GM19328 (cell line): ENCODE measurements at regions not wholly inside any gene's neighbourhood (a gene's known extent, or its start where the extent isn't known, plus 50 kb on each side); places are given as distances from the start of the nearest gene placed in this dataset.
A peak's percentile ranks its signal among the peaks of the same experiment; 100 is the strongest.
"Not testable (repeated sequence)": the region's sequence is repeated elsewhere in the genome, so short reads cannot be mapped to it uniquely, and the experiment has no call there.

Experiments
- ATAC-seq: cut with Tn5 transposase; IDR thresholded peaks from one replicate; pipeline ENCODE4 v1.9.1; 2021; ENCODE audit warnings: mild to moderate bottlenecking, moderate library complexity; ENCODE audit not compliant: unreplicated experiment

DNA sequence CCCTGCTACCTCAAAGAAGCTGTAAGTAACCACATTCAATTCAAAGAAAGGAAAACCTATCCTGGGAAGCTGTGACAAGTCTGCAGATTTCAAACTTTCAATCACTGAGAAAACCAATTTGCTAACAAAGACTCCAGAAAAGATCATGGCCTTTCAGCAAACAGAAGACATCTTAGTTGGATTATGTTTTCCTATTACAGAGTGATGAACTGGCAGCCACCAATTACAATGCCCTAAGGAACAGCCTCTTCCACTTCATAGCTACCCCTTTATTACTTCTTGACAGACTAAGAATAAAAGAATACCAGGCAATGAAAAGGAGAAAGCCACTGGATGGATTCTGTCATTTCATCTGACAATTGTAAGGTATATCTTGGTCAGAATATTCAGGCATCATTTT is 128.2 kb upstream of the RASEF start:
- no peak for ATAC-seq

DNA sequence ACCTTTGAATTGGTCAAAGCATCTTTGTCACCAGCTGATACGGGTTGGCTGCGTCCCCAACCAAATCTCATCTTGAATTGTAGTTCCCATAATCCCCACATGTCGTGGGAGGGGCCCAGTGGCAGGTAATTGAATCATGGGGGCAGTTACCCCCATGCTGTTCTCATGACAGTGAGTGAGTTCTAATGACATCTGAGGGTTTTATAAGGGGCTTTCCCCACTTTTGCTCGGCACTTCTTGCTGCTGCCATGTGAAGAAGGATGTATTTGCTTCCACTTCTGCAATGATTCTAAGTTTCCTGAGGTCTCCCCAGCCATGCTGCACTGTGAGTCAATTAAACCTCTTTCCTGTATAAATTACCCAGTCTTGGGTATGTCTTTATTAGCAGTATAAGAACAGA is 126.1 kb upstream of the RASEF start:
- ATAC-seq, result not testable (repeated sequence)

DNA sequence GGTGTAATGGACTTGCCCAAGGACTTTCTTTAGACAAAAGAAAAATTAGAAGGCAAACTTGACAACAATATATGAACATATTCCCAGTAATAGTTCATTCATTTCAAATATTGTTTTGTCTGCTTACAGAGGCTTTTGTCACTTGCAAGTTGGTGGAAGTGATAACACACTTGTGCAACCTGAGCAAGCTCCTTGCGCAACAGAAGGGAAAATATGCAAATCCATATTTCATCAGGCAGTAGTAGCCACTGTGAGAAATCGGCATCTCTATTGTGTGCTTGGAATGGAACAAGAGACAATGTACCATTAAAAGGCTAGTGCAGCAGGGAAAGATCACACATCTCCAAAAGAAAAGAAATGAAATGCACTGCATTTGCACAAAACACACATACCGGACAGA is 125.3 kb upstream of the RASEF start:
- ATAC-seq, result no peak

DNA sequence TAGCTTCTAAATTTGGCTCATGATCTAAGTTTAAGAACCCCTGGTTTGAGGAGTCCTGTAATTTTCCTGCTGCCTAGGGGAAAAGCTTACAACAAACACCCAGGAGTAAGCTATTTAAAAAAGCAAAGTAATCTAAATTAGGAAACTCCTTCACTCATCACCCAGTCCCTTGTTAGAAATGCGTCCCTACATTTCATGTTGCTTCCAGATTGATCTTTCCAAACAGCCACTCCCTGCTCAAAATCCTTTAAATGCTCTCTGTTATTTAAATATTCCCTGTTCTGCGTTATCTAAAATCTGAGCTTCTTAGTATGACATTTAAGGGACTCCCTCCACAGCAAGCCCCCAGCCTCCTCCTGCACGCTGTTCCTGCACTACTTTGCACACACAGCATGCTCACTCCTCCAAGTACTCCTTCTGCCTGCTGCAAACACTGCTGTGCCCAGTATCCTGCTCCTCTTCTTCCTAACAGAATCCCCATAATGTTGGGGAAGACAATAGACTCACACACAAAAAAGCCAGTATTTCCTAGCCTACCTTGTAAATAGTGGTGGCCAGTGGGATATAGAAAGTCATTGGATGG is 123.3 kb upstream of the RASEF start:
- ATAC-seq, result no peak

DNA sequence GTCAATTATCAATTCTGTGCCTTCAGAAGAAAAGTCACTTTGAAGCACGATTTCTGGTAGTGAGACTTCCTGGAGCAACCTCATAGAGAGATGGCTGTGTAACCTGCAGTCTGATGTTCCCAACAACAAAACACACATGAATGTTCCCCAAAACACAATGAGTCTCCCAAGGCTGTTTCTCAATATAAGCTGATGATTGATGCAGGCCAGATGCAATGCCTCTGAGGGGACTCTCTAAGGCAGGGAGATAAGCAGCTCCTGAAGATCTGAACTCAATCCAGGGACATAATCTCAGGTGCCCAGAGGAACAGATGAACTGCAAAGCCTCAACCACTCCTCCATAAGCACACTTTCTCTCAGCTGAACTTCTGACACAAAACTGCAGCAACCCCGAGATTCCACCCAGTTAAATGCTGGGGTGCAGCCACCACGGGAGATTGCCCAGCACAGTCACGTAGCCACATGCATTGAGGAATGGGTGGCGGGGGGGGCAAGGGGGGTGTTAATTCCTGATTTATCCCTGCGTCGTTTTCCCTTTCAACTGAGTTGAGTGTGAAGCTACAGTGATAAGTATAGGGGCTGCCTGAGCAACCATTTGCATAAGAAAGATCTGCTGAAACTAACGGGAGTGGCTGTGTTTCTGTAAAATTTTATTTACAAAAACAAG is 122.7 kb upstream of the RASEF start:
- no peak for ATAC-seq

- ATAC-seq, result no peak
Observed at GRCh38 chr9:83183621-83184020, 120.7 kb upstream of the RASEF start.

DNA sequence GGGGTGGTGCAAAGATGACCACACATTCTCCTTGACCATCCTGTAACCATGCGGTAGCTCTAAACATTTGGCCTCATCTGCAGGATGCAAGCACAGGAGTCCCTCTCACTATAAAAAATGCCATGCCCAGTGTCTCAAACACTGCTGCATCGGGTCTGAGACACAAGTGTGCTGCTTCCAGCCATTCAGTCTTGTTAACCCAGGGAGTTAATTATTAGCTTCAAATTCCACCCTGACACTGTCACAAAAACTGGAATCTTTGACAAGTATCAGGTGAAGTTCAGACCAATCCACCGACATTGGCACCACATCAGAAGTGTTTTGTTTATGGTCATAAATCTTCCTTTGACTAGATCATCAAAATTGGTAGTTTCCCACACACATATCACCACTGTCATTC is 119.1 kb upstream of the RASEF start:
- no peak for ATAC-seq

DNA sequence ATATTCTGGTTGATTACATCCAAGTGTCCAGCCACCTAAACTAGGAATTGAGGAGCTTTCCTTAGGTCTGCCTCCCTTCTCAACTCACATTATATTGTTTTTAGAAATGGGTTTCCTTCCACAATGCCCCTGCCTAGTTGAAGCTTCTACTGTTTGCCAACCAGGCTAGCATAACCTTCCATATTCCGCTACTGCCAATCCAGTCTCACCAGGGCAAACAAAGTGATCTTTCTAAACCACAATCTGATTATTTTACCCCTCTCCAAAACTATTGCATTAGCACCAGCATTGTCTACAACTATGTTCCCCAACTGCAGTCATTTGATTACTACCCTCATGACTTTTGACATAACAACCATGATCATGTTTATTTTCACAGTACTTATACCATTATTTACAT is 115.8 kb upstream of the RASEF start:
- no peak for ATAC-seq

DNA sequence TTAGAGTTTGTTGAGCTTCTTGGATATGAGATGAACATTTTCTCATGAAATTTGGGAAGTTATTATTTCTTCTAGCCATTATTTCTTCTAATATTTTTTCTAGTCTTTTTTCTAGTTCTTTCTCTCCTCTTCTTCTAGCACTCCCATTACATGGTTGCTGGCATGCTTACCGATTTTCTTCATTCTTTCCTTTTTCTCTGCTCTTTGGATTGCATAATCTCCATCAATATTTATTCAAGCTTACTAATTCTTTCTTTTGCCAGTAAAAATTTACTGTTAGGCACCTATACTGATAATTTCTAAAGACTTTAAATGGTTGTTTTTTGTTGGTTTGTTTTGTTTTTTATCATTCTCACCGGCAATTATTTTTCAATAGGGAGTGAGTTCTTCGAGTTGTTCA is 114.8 kb upstream of the RASEF start:
- ATAC-seq, result no peak

DNA sequence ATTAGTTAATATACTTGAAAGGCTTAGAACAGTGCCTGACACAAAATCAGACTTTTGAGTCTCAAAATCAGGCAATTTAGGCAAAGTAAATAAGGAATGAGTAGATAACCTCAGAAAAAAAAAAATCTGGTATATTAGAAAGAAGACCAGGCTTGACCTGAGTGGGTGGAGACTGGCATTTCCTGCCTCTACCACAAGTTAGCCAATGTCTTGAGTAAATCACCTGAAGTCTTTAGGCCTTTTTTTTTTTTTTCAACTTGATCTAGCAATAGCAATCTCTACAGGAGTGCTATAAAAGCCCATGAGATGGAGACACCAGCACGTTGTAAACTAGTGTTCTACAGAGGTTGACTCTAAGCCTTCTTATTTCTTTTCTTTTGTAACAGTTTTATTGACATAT is 104.2 kb upstream of the RASEF start:
- no peak for ATAC-seq

GRCh38 chr9:83166372-83166771 is 103.4 kb upstream of the RASEF start:
- no peak for ATAC-seq

DNA sequence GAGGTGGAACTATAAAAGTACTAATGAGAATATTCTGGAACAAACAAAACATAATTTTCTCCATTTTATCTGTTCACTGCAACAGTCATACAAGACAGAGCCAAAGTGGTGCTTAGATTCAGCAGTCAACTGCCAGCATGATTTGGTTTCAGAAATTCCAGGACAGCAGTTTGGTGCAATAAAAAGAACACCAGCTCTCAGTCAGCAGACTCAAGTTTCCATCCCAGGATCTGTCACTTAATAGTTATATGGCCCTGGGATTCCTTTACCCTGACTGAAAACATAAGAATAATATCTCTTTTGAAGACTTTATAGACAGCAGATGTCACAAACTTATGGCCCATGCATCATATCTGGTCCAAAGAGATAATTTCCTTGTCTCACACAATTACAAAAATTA is 92.8 kb upstream of the RASEF start:
- ATAC-seq, result no peak

GRCh38 chr9:83154821-83155220 is 91.9 kb upstream of the RASEF start:
- no peak for ATAC-seq

- ATAC-seq, result peak; percentile 96
Observed at GRCh38 chr9:83154087-83154736, 91.3 kb upstream of the RASEF start.

DNA sequence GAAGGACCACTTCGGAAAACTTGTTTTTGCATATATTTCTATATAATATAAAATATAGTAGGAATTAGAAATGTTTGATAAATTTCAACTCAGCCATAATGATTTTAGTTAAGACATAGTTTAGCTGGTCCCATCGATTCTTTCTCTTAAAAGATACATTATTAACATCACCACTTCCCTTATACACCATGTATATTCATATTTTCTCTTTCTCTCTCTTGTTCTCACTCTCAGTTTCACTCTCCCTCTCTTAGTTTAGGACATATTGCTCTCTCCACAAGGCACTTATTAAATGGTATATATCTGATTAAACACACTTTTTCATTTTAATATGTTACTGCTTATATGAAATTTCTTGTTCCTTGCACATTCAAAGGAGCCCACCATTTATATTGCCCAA is 90.1 kb upstream of the RASEF start:
- no peak for ATAC-seq

DNA sequence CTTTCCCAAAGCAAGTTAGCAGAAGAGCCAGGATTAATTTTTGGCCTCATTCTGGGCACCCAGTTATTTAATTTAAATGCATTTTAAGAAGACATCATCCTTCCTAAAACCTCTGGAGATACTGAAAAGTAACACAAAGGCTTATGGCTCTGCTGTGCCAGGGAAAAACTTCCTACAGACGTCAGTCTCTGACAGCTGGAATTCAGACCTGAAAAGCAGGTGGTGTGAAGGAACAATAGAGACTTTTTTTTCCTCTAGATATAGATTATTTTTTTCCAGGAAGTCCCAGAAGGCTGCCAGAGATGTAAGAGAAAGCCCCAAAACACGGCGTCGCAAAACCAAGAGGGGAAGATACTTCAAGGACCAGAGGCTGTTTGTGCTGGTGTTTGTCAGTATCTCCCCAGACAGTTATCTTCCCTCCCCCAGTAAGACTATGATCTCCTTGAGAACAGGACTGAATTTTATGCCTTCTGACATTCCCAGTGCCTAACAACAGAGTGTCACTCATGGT is 88.7 kb upstream of the RASEF start:
- ATAC-seq, result no peak

GRCh38 chr9:83147315-83148149 is 84.6 kb upstream of the RASEF start:
- no peak for ATAC-seq

GRCh38 chr9:83146325-83146724 is 83.4 kb upstream of the RASEF start:
- no peak for ATAC-seq

DNA sequence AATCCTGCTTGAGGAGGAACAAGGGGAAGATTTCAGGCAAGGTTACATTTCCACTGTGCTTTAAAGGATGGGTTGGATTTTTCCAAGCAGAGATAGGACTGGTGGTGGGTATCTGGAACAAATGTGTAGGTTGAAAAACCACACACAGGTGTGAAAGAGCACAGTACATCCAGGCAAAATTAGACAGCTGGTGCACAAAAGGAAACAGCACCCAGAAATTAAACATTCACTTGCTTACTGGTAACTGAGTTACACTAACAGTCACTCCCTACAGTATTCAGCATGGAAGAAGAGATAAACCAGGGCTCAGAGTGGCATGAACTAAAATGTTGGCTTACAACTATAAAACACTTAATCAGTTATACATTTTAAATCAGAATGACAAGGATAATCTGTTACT is 81.5 kb upstream of the RASEF start:
- no peak for ATAC-seq

GRCh38 chr9:83142389-83142788 is 79.4 kb upstream of the RASEF start:
- ATAC-seq, result no peak

DNA sequence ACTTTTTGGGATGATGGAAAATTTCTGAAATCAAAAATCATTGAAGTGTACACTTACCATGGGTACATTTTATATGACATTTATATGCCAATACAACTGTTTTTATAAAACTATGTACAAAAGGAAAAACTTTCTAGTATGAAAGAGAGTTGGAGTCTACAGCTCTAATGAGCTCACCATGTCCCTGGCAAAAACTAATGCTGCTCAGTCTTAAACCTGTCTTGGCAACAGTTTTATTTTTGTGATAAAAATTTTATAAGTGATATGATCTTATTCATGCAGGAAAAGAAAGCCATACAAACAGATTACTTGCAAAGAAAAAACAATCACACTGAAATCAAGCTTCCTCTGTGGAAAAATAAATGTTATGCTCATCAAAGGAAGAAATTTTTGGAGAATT is 78.9 kb upstream of the RASEF start:
- ATAC-seq, result no peak

- no peak for ATAC-seq
Observed at GRCh38 chr9:83140061-83140460, 77.1 kb upstream of the RASEF start.
